ENCODE measurements at regions not wholly inside any gene's neighbourhood (a gene's known extent, or its start where the extent isn't known, plus 50 kb on each side); places are given as distances from the start of the nearest gene placed in this dataset.

GRCh38 chr18:76285866-76286265 lies 209.2 kb downstream of the ZNF516 start:
- TF ChIP-seq CTCF (IDR thresholded peaks at IDR 0.05) (no peak), POLR2A (IDR thresholded peaks at IDR 0.05) (no peak)

All from suprapubic skin (tissue), 3 donors.